Spleen (tissue), 7 donors: ENCODE measurements at regions not wholly inside any gene's neighbourhood (a gene's known extent, or its start where the extent isn't known, plus 50 kb on each side); places are given as distances from the start of the nearest gene placed in this dataset.

Source experiments
- POLR2A ChIP-seq, 3 donors: fragments of 450-650 bp; IDR thresholded peaks; one replicate each; pipeline ENCODE4 v1.5.1; 2017; ENCODE audit warnings: antibody characterized with exemption in 3 of 3, mild to moderate bottlenecking in 1 of 3
- POLR2AphosphoS5 ChIP-seq, 3 donors: sonication (generic); formaldehyde crosslinking; IDR thresholded peaks; one replicate each; pipeline ENCODE4 v1.5.1; 2017; ENCODE audit warnings: antibody characterized with exemption in 3 of 3
- TF ChIP-seq, protein P1 (sequence below), 11 experiments: fragments of 200-600 bp in 7 of 11; fragments of 450-650 bp in 4 of 11; sonication (generic) in 4 of 11; IDR thresholded peaks in 8 of 11; conservative IDR thresholded peaks in 3 of 11; 1 replicate in 7 of 11; 2 replicates in 4 of 11; pipeline versions ENCODE4 v1.4.0 to v1.8.0; 2016 to 2021; ENCODE audit warnings: antibody characterized with exemption in 11 of 11, inconsistent platforms in 4 of 11, mild to moderate bottlenecking in 1 of 11
- donor health status: DM: no; HTN: no; CAD: no; lungs with moderate emphysema.
- donor health status: DM: no; HTN: no; CAD: no.
- donor health status: DM: no; HTN: no; CAD: no.

DNA sequence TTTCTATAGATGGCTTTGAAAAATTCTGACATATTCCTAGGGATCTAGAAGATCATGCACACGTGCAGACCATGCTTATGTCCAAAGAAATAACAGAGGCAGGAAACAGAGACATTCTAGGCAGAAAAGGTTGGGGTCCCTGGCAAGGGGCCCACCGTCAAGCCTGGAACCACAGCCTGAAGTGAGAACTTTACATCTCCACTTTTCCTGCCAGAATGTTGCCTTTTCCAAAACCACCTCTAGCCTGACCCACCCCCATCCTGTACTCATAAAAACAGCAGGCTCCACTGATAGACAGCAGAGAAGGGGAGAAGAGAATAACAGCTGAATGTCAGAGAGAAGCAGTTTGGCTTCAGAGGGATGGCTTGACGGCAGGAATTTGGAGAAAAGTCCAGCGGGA, 257.3 kb upstream of the NT5E start:
- TF ChIP-seq POLR2A (IDR thresholded peaks at IDR 0.05) (no peak), POLR2AphosphoS5 (IDR thresholded peaks at IDR 0.05) (no peak)
- TF ChIP-seq, protein P1, sequence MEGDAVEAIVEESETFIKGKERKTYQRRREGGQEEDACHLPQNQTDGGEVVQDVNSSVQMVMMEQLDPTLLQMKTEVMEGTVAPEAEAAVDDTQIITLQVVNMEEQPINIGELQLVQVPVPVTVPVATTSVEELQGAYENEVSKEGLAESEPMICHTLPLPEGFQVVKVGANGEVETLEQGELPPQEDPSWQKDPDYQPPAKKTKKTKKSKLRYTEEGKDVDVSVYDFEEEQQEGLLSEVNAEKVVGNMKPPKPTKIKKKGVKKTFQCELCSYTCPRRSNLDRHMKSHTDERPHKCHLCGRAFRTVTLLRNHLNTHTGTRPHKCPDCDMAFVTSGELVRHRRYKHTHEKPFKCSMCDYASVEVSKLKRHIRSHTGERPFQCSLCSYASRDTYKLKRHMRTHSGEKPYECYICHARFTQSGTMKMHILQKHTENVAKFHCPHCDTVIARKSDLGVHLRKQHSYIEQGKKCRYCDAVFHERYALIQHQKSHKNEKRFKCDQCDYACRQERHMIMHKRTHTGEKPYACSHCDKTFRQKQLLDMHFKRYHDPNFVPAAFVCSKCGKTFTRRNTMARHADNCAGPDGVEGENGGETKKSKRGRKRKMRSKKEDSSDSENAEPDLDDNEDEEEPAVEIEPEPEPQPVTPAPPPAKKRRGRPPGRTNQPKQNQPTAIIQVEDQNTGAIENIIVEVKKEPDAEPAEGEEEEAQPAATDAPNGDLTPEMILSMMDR (IDR thresholded peaks at IDR 0.05 in 8 of 11, conservative IDR thresholded peaks at IDR 0.05 in 3 of 11): no peak
